GM10266 (cell line): ENCODE measurements at regions not wholly inside any gene's neighbourhood (a gene's known extent, or its start where the extent isn't known, plus 50 kb on each side); places are given as distances from the start of the nearest gene placed in this dataset.

ENCODE experiments used
- DNase-seq: peaks from one replicate; pipeline ENCODE4 v3.0.0; 2012; ENCODE audit errors: extremely low spot score
- TF ChIP-seq, protein P1 (sequence below): IDR thresholded peaks from 2 replicates; pipeline ENCODE4 v1.5.1; 2012; ENCODE audit warnings: mild to moderate bottlenecking, low read depth; ENCODE audit not compliant: control insufficient read depth, insufficient read depth; ENCODE audit errors: missing control alignments

DNA sequence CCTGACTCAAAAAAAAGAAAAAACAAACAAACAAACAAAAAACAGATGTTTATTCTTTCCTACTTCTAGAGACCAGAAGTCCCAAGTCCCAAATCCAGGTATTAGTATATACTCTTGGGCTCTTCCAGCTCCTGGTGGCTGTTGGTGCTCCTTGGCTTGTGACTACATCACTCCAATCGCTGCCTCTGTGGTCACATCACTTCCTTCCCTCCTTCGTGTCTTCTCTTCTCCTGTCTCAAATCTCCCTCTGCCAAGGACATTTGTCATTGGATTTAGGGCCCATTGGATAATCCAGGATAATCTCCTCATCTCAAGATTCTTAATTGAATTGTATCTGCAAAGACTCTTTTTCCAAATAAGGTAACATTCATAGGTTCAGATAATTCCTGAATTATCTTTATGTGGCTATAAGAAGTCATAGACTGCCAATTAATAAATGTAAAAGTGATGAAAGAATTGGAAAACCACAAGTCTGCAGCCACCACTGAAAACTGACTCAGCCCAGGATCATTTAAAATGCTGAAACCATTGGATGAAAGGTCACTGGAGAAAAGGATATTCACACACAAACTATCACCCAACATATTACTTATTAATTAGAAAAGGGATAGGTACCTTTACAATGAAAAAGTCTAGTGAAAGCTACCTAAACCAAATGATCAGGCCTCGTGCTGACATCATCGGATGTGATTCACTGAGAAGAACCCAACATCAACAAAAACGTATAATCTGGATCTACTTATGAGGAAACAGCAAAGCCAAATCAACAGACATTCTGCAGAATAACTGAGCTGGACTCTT lies 67.1 kb downstream of the ZNF281 start:
- TF ChIP-seq, protein P1, sequence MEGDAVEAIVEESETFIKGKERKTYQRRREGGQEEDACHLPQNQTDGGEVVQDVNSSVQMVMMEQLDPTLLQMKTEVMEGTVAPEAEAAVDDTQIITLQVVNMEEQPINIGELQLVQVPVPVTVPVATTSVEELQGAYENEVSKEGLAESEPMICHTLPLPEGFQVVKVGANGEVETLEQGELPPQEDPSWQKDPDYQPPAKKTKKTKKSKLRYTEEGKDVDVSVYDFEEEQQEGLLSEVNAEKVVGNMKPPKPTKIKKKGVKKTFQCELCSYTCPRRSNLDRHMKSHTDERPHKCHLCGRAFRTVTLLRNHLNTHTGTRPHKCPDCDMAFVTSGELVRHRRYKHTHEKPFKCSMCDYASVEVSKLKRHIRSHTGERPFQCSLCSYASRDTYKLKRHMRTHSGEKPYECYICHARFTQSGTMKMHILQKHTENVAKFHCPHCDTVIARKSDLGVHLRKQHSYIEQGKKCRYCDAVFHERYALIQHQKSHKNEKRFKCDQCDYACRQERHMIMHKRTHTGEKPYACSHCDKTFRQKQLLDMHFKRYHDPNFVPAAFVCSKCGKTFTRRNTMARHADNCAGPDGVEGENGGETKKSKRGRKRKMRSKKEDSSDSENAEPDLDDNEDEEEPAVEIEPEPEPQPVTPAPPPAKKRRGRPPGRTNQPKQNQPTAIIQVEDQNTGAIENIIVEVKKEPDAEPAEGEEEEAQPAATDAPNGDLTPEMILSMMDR = no peak
- DNase-seq = no peak

GRCh38 chr1:200338451-200338850 lies 71.4 kb downstream of the ZNF281 start:
- DNase-seq = no peak
- TF ChIP-seq, protein P1 = no peak

- TF ChIP-seq, protein P1 = no peak
- DNase-seq = no peak
These were observed 72.0 kb downstream of the ZNF281 start for GRCh38 chr1:200337831-200338230.

DNA sequence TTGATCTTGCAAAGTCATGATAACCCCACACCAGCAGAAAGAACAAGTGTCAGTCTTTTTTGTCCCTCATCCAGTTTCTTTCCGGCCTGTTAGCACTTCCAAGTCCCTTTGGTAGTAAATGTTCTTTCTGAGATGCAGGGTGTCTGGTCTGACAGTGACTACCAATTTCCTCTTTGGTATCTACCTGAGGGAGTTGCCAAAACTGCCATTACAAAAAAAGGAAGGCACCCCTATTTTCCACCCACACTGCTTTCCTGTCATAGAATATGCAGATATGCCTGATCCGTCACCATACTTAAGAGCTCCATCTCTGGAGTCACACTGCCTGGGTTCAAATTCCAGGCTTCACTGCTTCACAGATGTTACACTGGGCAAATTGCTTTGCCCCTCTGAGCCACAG lies 72.4 kb downstream of the ZNF281 start:
- TF ChIP-seq, protein P1 = no peak

GRCh38 chr1:200336901-200337391 lies 72.9 kb downstream of the ZNF281 start:
- TF ChIP-seq, protein P1 = no peak
- no peak for DNase-seq

More for the DNA sequence above, 72.4 kb downstream of the ZNF281 start:
- DNase-seq = no peak

- DNase-seq = no peak
- TF ChIP-seq, protein P1 = no peak
These were observed 73.6 kb downstream of the ZNF281 start for GRCh38 chr1:200336101-200336845.
